ENCODE measurements at regions not wholly inside any gene's neighbourhood (a gene's known extent, or its start where the extent isn't known, plus 50 kb on each side); places are given as distances from the start of the nearest gene placed in this dataset.

GRCh38 chr6:20038410-20039204 is 173.7 kb downstream of the MBOAT1 start:
- H3K4me2 ChIP-seq (ENCODE audit: insufficient read depth, low read length), result no peak overlapping the region
- H3K27ac ChIP-seq (ENCODE audit: insufficient read depth, low read depth, low read length), result no peak overlapping the region
- TF ChIP-seq POLR2A (IDR thresholded peaks at IDR 0.05; ENCODE audit: low read depth, low read length), result no peak
- TF ChIP-seq GATA2 (IDR thresholded peaks at IDR 0.05; ENCODE audit: insufficient read depth, insufficient read length, low read depth, low read length), result no peak
- TF ChIP-seq MYC (IDR thresholded peaks at IDR 0.05; ENCODE audit: low read depth, low read length), result no peak
- TF ChIP-seq EZH2 (IDR thresholded peaks at IDR 0.05; ENCODE audit: borderline replicate concordance, low read depth, low read length, severe bottlenecking), result no peak
- TF ChIP-seq JUN (IDR thresholded peaks at IDR 0.05; ENCODE audit: borderline replicate concordance, insufficient read depth, insufficient read length, low read depth), result no peak
- TF ChIP-seq POLR2AphosphoS5 (IDR thresholded peaks at IDR 0.05; ENCODE audit: insufficient read depth, low read depth, low read length), result no peak
- no peak for TF ChIP-seq FOS (IDR thresholded peaks at IDR 0.05; ENCODE audit: borderline replicate concordance, insufficient read depth, low read length)
- TF ChIP-seq MAX (IDR thresholded peaks at IDR 0.05; ENCODE audit: insufficient read depth, insufficient read length), result no peak
- TF ChIP-seq CTCF (IDR thresholded peaks at IDR 0.05; ENCODE audit: extremely low read depth in 1 of 2, insufficient read depth in 1 of 2, low read depth in 1 of 2, low read length in 2 of 2), result no peak
- DNase-seq (ENCODE audit: low read depth, low spot score), result no peak
- no peaks in the 10 kb centered on the region for H4K20me1 ChIP-seq (replicated peaks; ENCODE audit: control insufficient read depth, extremely low read depth, insufficient read depth, low read length)
- H3K9me3 ChIP-seq (replicated peaks; ENCODE audit: control insufficient read depth, insufficient read depth, low read length), result no peaks in the 10 kb centered on the region
- H3K9me1 ChIP-seq (replicated peaks; ENCODE audit: control insufficient read depth, extremely low read depth, insufficient read depth, low read length), result no peaks in the 10 kb centered on the region
- H3K27me3 ChIP-seq (ENCODE audit: control insufficient read depth in 2 of 2, insufficient read depth in 2 of 2, low read length in 2 of 2), result no peaks in the 10 kb centered on the region
- intact Hi-C loops (cut with micrococcal nuclease), result no loop called here
- H2AFZ ChIP-seq (ENCODE audit: low read depth, low read length), result no peak overlapping the region
- dilution Hi-C loops (cut with MboI; ENCODE audit: extremely low pct_ligation_motif_present, low sequenced_read_pairs), result no loop called here
- no peak overlapping the region for H3K4me3 ChIP-seq (replicated peaks in 1 of 3; ENCODE audit: insufficient read depth in 1 of 3, low read depth in 1 of 3, low read length in 3 of 3)
- CTCF ChIA-PET, result no interaction called here
- H3K79me2 ChIP-seq (ENCODE audit: control insufficient read depth, insufficient read depth, low read length), result no peaks in the 10 kb centered on the region
- H3K4me1 ChIP-seq (ENCODE audit: control insufficient read depth, extremely low read depth, insufficient read depth, low read length), result no peaks in the 10 kb centered on the region
- POLR2A ChIA-PET, result no interaction called here
- no TSS peak for BruUV-seq (replicated peaks)
- H3K9ac ChIP-seq (replicated peaks; ENCODE audit: extremely low read depth, insufficient read depth, low read length), result no peak overlapping the region
- FAIRE-seq, result no peak
- no peaks in the 10 kb centered on the region for H3K36me3 ChIP-seq (ENCODE audit: control insufficient read depth in 2 of 2, extremely low read depth in 1 of 2, insufficient read depth in 2 of 2, low read length in 2 of 2)
